Lung (tissue), 11 donors: ENCODE measurements at regions not wholly inside any gene's neighbourhood (a gene's known extent, or its start where the extent isn't known, plus 50 kb on each side); places are given as distances from the start of the nearest gene placed in this dataset.

ENCODE experiments used
- ATAC-seq: fragments of 200-7000 bp; cut with Tn5 transposase; one replicate; pipeline ENCODE4 v1.9.1; 2020; ENCODE audit warnings: moderate number of reproducible peaks; ENCODE audit not compliant: insufficient read depth, low FRiP score
- DNase-seq, 3 donors: peaks; one replicate each; pipeline ENCODE4 v3.0.0-alpha.2; 2013 to 2017
- H3K27ac ChIP-seq, 2 donors: one replicate each; pipeline ENCODE4 v1.5.1; 2013; ENCODE audit warnings: mild to moderate bottlenecking in 2 of 2, moderate library complexity in 2 of 2, control low read depth in 1 of 2, inconsistent platforms in 1 of 2, low read depth in 1 of 2, low read length in 1 of 2
- H3K27me3 ChIP-seq, 3 donors: one replicate each; pipeline ENCODE4 v1.5.1; 2013; ENCODE audit warnings: low read length in 2 of 3; ENCODE audit not compliant: control insufficient read depth in 3 of 3, insufficient read depth in 3 of 3
- H3K36me3 ChIP-seq, 4 donors: one replicate each; pipeline ENCODE4 v1.5.1; 2013; ENCODE audit warnings: low read length in 4 of 4, mild to moderate bottlenecking in 1 of 4, moderate library complexity in 1 of 4; ENCODE audit not compliant: control insufficient read depth in 4 of 4, insufficient read depth in 4 of 4
- H3K4me1 ChIP-seq, 5 donors: one replicate each; pipeline ENCODE4 v1.5.1; 2013; ENCODE audit warnings: low read length in 5 of 5, mild to moderate bottlenecking in 2 of 5, moderate library complexity in 1 of 5; ENCODE audit not compliant: control insufficient read depth in 5 of 5, insufficient read depth in 5 of 5
- H3K4me3 ChIP-seq: one replicate; pipeline ENCODE4 v1.5.1; 2013; ENCODE audit warnings: mild to moderate bottlenecking, control low read depth, moderate library complexity
- H3K9ac ChIP-seq, 2 donors: one replicate each; pipeline ENCODE4 v1.5.1; 2013; ENCODE audit warnings: low read length in 2 of 2, control low read depth in 1 of 2; ENCODE audit not compliant: insufficient read depth in 1 of 2
- H3K9me3 ChIP-seq, 4 donors: one replicate each; pipeline ENCODE4 v1.5.1; 2013; ENCODE audit warnings: low read length in 3 of 4, mild to moderate bottlenecking in 1 of 4, moderate library complexity in 1 of 4; ENCODE audit not compliant: control insufficient read depth in 4 of 4, insufficient read depth in 3 of 4
- WGBS, 2 donors: extraction: QIAGEN DNeasy Blood & Tissue Kit; methylation state at CpG; one replicate each; pipeline ENCODE4 v1.1.7; 2013; 5-methylcytosine and 5-hydroxymethylcytosine counted together
- TF ChIP-seq, protein P1 (sequence below): IDR thresholded peaks from 2 replicates; pipeline ENCODE4 v1.5.1; 2012; ENCODE audit warnings: mild to moderate bottlenecking; ENCODE audit errors: control extremely low read depth, extremely low read depth
- donor health status: control.
- donor health status: control.
- donor health status: Bipolar disorder and iron deficiency.
- donor health status: healthy.
- donor health status: DM: yes; HTN: yes; CAD: no.

- no peak for ATAC-seq
- no peaks in the 10 kb centered on the region for H3K36me3 ChIP-seq
- H3K27me3 ChIP-seq, result no peaks in the 10 kb centered on the region
- DNase-seq, result peak in 1 of 3 donors; percentile 6
- H3K9me3 ChIP-seq, result no peaks in the 10 kb centered on the region
- H3K4me1 ChIP-seq, result no peaks in the 10 kb centered on the region
- H3K4me3 ChIP-seq, result no peak overlapping the region
- H3K27ac ChIP-seq, result no peak overlapping the region
- TF ChIP-seq, protein P1, sequence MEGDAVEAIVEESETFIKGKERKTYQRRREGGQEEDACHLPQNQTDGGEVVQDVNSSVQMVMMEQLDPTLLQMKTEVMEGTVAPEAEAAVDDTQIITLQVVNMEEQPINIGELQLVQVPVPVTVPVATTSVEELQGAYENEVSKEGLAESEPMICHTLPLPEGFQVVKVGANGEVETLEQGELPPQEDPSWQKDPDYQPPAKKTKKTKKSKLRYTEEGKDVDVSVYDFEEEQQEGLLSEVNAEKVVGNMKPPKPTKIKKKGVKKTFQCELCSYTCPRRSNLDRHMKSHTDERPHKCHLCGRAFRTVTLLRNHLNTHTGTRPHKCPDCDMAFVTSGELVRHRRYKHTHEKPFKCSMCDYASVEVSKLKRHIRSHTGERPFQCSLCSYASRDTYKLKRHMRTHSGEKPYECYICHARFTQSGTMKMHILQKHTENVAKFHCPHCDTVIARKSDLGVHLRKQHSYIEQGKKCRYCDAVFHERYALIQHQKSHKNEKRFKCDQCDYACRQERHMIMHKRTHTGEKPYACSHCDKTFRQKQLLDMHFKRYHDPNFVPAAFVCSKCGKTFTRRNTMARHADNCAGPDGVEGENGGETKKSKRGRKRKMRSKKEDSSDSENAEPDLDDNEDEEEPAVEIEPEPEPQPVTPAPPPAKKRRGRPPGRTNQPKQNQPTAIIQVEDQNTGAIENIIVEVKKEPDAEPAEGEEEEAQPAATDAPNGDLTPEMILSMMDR, result no peak
- no peak overlapping the region for H3K9ac ChIP-seq
These were observed 521.9 kb upstream of the RGS18 start for GRCh38 chr1:191636345-191636744.

- no peak overlapping the region for H3K27ac ChIP-seq
- no peak for DNase-seq
- TF ChIP-seq, protein P1, result no peak
- H3K4me3 ChIP-seq, result no peak overlapping the region
- H3K9me3 ChIP-seq, result no peaks in the 10 kb centered on the region
- no peak for ATAC-seq
- no peaks in the 10 kb centered on the region for H3K4me1 ChIP-seq
- no peaks in the 10 kb centered on the region for H3K27me3 ChIP-seq
- H3K36me3 ChIP-seq, result no peaks in the 10 kb centered on the region
- H3K9ac ChIP-seq, result no peak overlapping the region
- WGBS, 2 donors, result 71 to 83% methylated on average over 9 of the region's 9 CpGs
These were observed 516.6 kb upstream of the RGS18 start for GRCh38 chr1:191641420-191642260.

GRCh38 chr1:191643060-191643459 lies 515.2 kb upstream of the RGS18 start:
- TF ChIP-seq, protein P1, result no peak
- no peaks in the 10 kb centered on the region for H3K9me3 ChIP-seq
- no peak overlapping the region for H3K27ac ChIP-seq
- 73 to 80% methylated on average over 1 of the region's 1 CpG for WGBS, 2 donors
- ATAC-seq (no peak), DNase-seq (no peak)
- no peaks in the 10 kb centered on the region for H3K4me1 ChIP-seq
- H3K4me3 ChIP-seq, result no peak overlapping the region
- no peaks in the 10 kb centered on the region for H3K36me3 ChIP-seq
- H3K9ac ChIP-seq, result no peak overlapping the region
- H3K27me3 ChIP-seq, result no peaks in the 10 kb centered on the region
